WTC11 (cell line): ENCODE measurements at regions not wholly inside any gene's neighbourhood (a gene's known extent, or its start where the extent isn't known, plus 50 kb on each side); places are given as distances from the start of the nearest gene placed in this dataset.

Experiments
- ATAC-seq: fragments of 200-7000 bp; cut with Tn5 transposase; 2 replicates; pipeline ENCODE4 v1.10.0; 2021; ENCODE audit warnings: mild to moderate bottlenecking, moderate library complexity
- CTCF ChIA-PET: fragments of 300-600 bp; sonication (Branson Sonifier 250); formaldehyde crosslinking; loops from one replicate; lab custom pipeline; 2021; ENCODE audit warnings: antibody characterized with exemption; lab: Charles Lee
- POLR2A ChIA-PET: fragments of 350-600 bp; sonication (Branson Sonifier 250); formaldehyde crosslinking; loops from one replicate; lab custom pipeline; 2021; ENCODE audit warnings: antibody characterized with exemption; lab: Charles Lee
- DNase-seq: peaks from one replicate; pipeline ENCODE4 v3.0.0; 2021; ENCODE audit warnings: low spot score
- H3K27ac Mint-ChIP-seq: 2 replicates; pipeline ENCODE4 v1.8.0; 2021; ENCODE audit warnings: mixed read lengths
- H3K27me3 Mint-ChIP-seq: 2 replicates; pipeline ENCODE4 v1.8.0; 2021; ENCODE audit warnings: low read depth, mild to moderate bottlenecking, moderate library complexity, mixed read lengths
- H3K36me3 Mint-ChIP-seq: 2 replicates; pipeline ENCODE4 v1.8.0; 2021; ENCODE audit warnings: mixed read lengths
- H3K4me1 Mint-ChIP-seq: 2 replicates; pipeline ENCODE4 v1.8.0; 2022; ENCODE audit warnings: mixed read lengths
- H3K4me3 Mint-ChIP-seq: 2 replicates; pipeline ENCODE4 v1.8.0; 2021; ENCODE audit warnings: mild to moderate bottlenecking, moderate library complexity, mixed read lengths
- H3K9me3 Mint-ChIP-seq: 2 replicates; pipeline ENCODE4 v1.8.0; 2021; ENCODE audit warnings: mixed read lengths
- CREB1 ChIP-seq: sonication (generic); formaldehyde crosslinking; IDR thresholded peaks from 2 replicates; pipeline ENCODE4 v1.8.0; 2023; ENCODE audit warnings: mild to moderate bottlenecking, missing genetic modification reagents
- E2F4 ChIP-seq: sonication (generic); formaldehyde crosslinking; IDR thresholded peaks from 2 replicates; pipeline ENCODE4 v1.8.1; 2022; ENCODE audit warnings: low read depth, mild to moderate bottlenecking, moderate library complexity, missing genetic modification reagents, borderline replicate concordance
- EMX1 ChIP-seq: fragments of 250-450 bp; sonication (Bioruptor Pico); IDR thresholded peaks from 2 replicates; pipeline ENCODE4 v1.8.0; 2021; ENCODE audit warnings: mild to moderate bottlenecking
- FOXK1 ChIP-seq: sonication (generic); formaldehyde crosslinking; IDR thresholded peaks from 2 replicates; pipeline ENCODE4 v1.8.0; 2022; ENCODE audit warnings: mild to moderate bottlenecking, moderate library complexity, missing genetic modification reagents
- GABPB1 ChIP-seq: sonication (generic); formaldehyde crosslinking; IDR thresholded peaks from 2 replicates; pipeline ENCODE4 v1.8.1; 2023; ENCODE audit warnings: mild to moderate bottlenecking, missing genetic modification reagents
- HMGXB4 ChIP-seq: sonication (generic); formaldehyde crosslinking; IDR thresholded peaks from 2 replicates; pipeline ENCODE4 v1.8.1; 2023; ENCODE audit warnings: mild to moderate bottlenecking, moderate library complexity, missing genetic modification reagents
- JAZF1 ChIP-seq: fragments of 250-450 bp; sonication (Bioruptor Pico); IDR thresholded peaks from 2 replicates; pipeline ENCODE4 v1.9.0; 2021; ENCODE audit warnings: moderate library complexity, mild to moderate bottlenecking, inconsistent platforms
- OVOL2 ChIP-seq: fragments of 250-450 bp; sonication (Bioruptor Pico); IDR thresholded peaks from 2 replicates; pipeline ENCODE4 v1.9.0; 2021; ENCODE audit warnings: mild to moderate bottlenecking, borderline replicate concordance
- RORB ChIP-seq: fragments of 250-450 bp; sonication (Bioruptor Pico); IDR thresholded peaks from 2 replicates; pipeline ENCODE4 v1.9.0; 2021; ENCODE audit warnings: mild to moderate bottlenecking
- TP53 ChIP-seq: sonication (generic); formaldehyde crosslinking; IDR thresholded peaks from 2 replicates; pipeline ENCODE4 v1.8.1; 2023; ENCODE audit warnings: mild to moderate bottlenecking, missing genetic modification reagents
- ZNF121 ChIP-seq: sonication (generic); formaldehyde crosslinking; IDR thresholded peaks from 2 replicates; pipeline ENCODE4 v1.8.0; 2023; ENCODE audit warnings: missing genetic modification reagents
- ZNF671 ChIP-seq: fragments of 250-450 bp; sonication (Bioruptor Pico); IDR thresholded peaks from 2 replicates; pipeline ENCODE4 v1.8.0; 2021; ENCODE audit warnings: mild to moderate bottlenecking
- TF ChIP-seq, protein P1 (sequence below): sonication (generic); formaldehyde crosslinking; IDR thresholded peaks from 2 replicates; pipeline ENCODE4 v1.8.1; 2023; ENCODE audit warnings: mild to moderate bottlenecking, missing genetic modification reagents, borderline replicate concordance
- TF ChIP-seq, protein P2 (sequence below): fragments of 250-450 bp; sonication (Bioruptor Pico); IDR thresholded peaks from 2 replicates; pipeline ENCODE4 v2.1.2; 2022; ENCODE audit warnings: mild to moderate bottlenecking, moderate library complexity
- TF ChIP-seq, protein P3 (sequence below): sonication (generic); formaldehyde crosslinking; IDR thresholded peaks from 2 replicates; pipeline ENCODE4 v1.8.0; 2023; ENCODE audit warnings: mild to moderate bottlenecking, missing genetic modification reagents
- TF ChIP-seq, protein P4 (sequence below): sonication (generic); formaldehyde crosslinking; IDR thresholded peaks from 2 replicates; pipeline ENCODE4 v1.8.1; 2023; ENCODE audit warnings: mild to moderate bottlenecking, missing genetic modification reagents, moderate library complexity
- TF ChIP-seq, protein P5 (sequence below): fragments of 200-600 bp; IDR thresholded peaks from 2 replicates; pipeline ENCODE4 v1.8.0; 2022; ENCODE audit warnings: antibody characterized with exemption

GRCh38 chr5:56457887-56458812, 225.0 kb upstream of the ANKRD55 start (continued):
- TF ChIP-seq, protein P1, sequence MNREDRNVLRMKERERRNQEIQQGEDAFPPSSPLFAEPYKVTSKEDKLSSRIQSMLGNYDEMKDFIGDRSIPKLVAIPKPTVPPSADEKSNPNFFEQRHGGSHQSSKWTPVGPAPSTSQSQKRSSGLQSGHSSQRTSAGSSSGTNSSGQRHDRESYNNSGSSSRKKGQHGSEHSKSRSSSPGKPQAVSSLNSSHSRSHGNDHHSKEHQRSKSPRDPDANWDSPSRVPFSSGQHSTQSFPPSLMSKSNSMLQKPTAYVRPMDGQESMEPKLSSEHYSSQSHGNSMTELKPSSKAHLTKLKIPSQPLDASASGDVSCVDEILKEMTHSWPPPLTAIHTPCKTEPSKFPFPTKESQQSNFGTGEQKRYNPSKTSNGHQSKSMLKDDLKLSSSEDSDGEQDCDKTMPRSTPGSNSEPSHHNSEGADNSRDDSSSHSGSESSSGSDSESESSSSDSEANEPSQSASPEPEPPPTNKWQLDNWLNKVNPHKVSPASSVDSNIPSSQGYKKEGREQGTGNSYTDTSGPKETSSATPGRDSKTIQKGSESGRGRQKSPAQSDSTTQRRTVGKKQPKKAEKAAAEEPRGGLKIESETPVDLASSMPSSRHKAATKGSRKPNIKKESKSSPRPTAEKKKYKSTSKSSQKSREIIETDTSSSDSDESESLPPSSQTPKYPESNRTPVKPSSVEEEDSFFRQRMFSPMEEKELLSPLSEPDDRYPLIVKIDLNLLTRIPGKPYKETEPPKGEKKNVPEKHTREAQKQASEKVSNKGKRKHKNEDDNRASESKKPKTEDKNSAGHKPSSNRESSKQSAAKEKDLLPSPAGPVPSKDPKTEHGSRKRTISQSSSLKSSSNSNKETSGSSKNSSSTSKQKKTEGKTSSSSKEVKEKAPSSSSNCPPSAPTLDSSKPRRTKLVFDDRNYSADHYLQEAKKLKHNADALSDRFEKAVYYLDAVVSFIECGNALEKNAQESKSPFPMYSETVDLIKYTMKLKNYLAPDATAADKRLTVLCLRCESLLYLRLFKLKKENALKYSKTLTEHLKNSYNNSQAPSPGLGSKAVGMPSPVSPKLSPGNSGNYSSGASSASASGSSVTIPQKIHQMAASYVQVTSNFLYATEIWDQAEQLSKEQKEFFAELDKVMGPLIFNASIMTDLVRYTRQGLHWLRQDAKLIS (CRISPR knock-in tag): no peak
- no peak for TF ChIP-seq CREB1 (CRISPR knock-in tag)
- TF ChIP-seq, protein P2, sequence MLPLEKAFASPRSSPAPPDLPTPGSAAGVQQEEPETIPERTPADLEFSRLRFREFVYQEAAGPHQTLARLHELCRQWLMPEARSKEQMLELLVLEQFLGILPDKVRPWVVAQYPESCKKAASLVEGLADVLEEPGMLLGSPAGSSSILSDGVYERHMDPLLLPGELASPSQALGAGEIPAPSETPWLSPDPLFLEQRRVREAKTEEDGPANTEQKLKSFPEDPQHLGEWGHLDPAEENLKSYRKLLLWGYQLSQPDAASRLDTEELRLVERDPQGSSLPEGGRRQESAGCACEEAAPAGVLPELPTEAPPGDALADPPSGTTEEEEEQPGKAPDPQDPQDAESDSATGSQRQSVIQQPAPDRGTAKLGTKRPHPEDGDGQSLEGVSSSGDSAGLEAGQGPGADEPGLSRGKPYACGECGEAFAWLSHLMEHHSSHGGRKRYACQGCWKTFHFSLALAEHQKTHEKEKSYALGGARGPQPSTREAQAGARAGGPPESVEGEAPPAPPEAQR: no peak

GRCh38 chr5:56456002-56456401, 222.9 kb upstream of the ANKRD55 start:
- POLR2A ChIA-PET: no interaction called here
- H3K27me3 Mint-ChIP-seq: no peaks in the 10 kb centered on the region
- H3K9me3 Mint-ChIP-seq: no peaks in the 10 kb centered on the region
- CTCF ChIA-PET: interaction anchor here (0.5 kb wide), 1 partner anchor 398 kb away, joined by 3 read pairs; no protein-coding TSS in a partner anchor
- no peak overlapping the region for H3K4me3 Mint-ChIP-seq
- ATAC-seq (no peak), DNase-seq (no peak)
- no peak overlapping the region for H3K27ac Mint-ChIP-seq
- TF ChIP-seq HMGXB4 (CRISPR knock-in tag): no peak
- TF ChIP-seq ZNF671: no peak
- TF ChIP-seq, protein P3, sequence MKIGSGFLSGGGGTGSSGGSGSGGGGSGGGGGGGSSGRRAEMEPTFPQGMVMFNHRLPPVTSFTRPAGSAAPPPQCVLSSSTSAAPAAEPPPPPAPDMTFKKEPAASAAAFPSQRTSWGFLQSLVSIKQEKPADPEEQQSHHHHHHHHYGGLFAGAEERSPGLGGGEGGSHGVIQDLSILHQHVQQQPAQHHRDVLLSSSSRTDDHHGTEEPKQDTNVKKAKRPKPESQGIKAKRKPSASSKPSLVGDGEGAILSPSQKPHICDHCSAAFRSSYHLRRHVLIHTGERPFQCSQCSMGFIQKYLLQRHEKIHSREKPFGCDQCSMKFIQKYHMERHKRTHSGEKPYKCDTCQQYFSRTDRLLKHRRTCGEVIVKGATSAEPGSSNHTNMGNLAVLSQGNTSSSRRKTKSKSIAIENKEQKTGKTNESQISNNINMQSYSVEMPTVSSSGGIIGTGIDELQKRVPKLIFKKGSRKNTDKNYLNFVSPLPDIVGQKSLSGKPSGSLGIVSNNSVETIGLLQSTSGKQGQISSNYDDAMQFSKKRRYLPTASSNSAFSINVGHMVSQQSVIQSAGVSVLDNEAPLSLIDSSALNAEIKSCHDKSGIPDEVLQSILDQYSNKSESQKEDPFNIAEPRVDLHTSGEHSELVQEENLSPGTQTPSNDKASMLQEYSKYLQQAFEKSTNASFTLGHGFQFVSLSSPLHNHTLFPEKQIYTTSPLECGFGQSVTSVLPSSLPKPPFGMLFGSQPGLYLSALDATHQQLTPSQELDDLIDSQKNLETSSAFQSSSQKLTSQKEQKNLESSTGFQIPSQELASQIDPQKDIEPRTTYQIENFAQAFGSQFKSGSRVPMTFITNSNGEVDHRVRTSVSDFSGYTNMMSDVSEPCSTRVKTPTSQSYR (CRISPR knock-in tag): no peak
- TF ChIP-seq E2F4 (CRISPR knock-in tag): no peak
- no peak for TF ChIP-seq JAZF1 (CRISPR knock-in tag)
- TF ChIP-seq, protein P4, sequence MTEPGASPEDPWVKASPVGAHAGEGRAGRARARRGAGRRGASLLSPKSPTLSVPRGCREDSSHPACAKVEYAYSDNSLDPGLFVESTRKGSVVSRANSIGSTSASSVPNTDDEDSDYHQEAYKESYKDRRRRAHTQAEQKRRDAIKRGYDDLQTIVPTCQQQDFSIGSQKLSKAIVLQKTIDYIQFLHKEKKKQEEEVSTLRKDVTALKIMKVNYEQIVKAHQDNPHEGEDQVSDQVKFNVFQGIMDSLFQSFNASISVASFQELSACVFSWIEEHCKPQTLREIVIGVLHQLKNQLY (CRISPR knock-in tag): no peak
- no peak for TF ChIP-seq RORB (CRISPR knock-in tag)
- TF ChIP-seq GABPB1 (CRISPR knock-in tag): no peak
- TF ChIP-seq CREB1 (CRISPR knock-in tag): no peak
- TF ChIP-seq, protein P5, sequence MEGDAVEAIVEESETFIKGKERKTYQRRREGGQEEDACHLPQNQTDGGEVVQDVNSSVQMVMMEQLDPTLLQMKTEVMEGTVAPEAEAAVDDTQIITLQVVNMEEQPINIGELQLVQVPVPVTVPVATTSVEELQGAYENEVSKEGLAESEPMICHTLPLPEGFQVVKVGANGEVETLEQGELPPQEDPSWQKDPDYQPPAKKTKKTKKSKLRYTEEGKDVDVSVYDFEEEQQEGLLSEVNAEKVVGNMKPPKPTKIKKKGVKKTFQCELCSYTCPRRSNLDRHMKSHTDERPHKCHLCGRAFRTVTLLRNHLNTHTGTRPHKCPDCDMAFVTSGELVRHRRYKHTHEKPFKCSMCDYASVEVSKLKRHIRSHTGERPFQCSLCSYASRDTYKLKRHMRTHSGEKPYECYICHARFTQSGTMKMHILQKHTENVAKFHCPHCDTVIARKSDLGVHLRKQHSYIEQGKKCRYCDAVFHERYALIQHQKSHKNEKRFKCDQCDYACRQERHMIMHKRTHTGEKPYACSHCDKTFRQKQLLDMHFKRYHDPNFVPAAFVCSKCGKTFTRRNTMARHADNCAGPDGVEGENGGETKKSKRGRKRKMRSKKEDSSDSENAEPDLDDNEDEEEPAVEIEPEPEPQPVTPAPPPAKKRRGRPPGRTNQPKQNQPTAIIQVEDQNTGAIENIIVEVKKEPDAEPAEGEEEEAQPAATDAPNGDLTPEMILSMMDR: no peak
- TF ChIP-seq OVOL2 (CRISPR knock-in tag): no peak
- no peak for TF ChIP-seq FOXK1 (CRISPR knock-in tag)
- TF ChIP-seq ZNF121 (CRISPR knock-in tag): no peak
- TF ChIP-seq EMX1 (CRISPR knock-in tag): no peak
- no peak for TF ChIP-seq TP53
- H3K36me3 Mint-ChIP-seq: no peaks in the 10 kb centered on the region
- peaks cover 33% of the 10 kb centered on the region for H3K4me1 Mint-ChIP-seq
